HepG2 (cell line): ENCODE measurements at regions not wholly inside any gene's neighbourhood (a gene's known extent, or its start where the extent isn't known, plus 50 kb on each side); places are given as distances from the start of the nearest gene placed in this dataset.

ENCODE experiments used
- ATAC-seq: fragments of 200-7000 bp; cut with Tn5 transposase; 3 replicates; pipeline ENCODE4 v1.9.1; 2020; ENCODE audit warnings: mild to moderate bottlenecking, moderate library complexity
- BruUV-seq: library from RNA; stranded (reverse); fragments of 400-500 nt; replicated peaks from 2 replicates; lab custom pipeline; 2021; lab: Mats Ljungman, UMichigan
- CTCF ChIA-PET: fragments of 300-600 bp; formaldehyde crosslinking; extraction: SDS; loops from one replicate; lab custom pipeline; 2021; ENCODE audit warnings: low total read pairs, inconsistent platforms, low intra/inter-chr PET ratio; lab: Yijun Ruan, JAX
- POLR2A ChIA-PET: fragments of 350-600 bp; sonication (Branson Sonifier 250); formaldehyde crosslinking; loops from one replicate; lab custom pipeline; 2020; ENCODE audit warnings: antibody characterized with exemption, inconsistent platforms; lab: Yijun Ruan, JAX
- DNase-seq: peaks from one replicate; pipeline ENCODE4 v3.0.0-alpha.2; 2015; ENCODE audit warnings: low spot score
- FAIRE-seq: peaks from 3 replicates; lab custom pipeline; 2011; peaks lifted over from hg19 to GRCh38; lab: Jason Lieb, UNC
- H2AFZ ChIP-seq: one replicate; pipeline ENCODE4 v1.6.1; 2011; ENCODE audit warnings: low read length, inconsistent platforms
- H3K27ac ChIP-seq: fragments of 300-600 bp; 3 replicates; pipeline ENCODE4 v1.8.0; 2011; ENCODE audit warnings: mixed run types, mild to moderate bottlenecking, mixed read lengths, low read length, inconsistent platforms; ENCODE audit not compliant: insufficient read depth; ENCODE audit errors: extremely low read length
- H3K27me3 ChIP-seq, 2 experiments: fragments of 200-600 bp in 1 of 2; 2 replicates in 1 of 2; 3 replicates in 1 of 2; pipeline versions ENCODE4 v1.6.0 to v1.8.0; 2011; ENCODE audit warnings: low read length in 2 of 2, mild to moderate bottlenecking in 2 of 2, moderate library complexity in 2 of 2, inconsistent platforms in 1 of 2; ENCODE audit not compliant: insufficient read depth in 2 of 2, control insufficient read depth in 1 of 2
- H3K36me3 ChIP-seq, 2 experiments: fragments of 200-600 bp in 1 of 2; replicated peaks in 1 of 2; 2 replicates in 1 of 2; 3 replicates in 1 of 2; pipeline versions ENCODE4 v1.5.1 to v1.8.0; 2011; ENCODE audit warnings: low read length in 2 of 2, inconsistent platforms in 1 of 2; ENCODE audit not compliant: insufficient read depth in 2 of 2, control insufficient read depth in 1 of 2
- H3K4me1 ChIP-seq: 2 replicates; pipeline ENCODE4 v1.5.1; 2012; ENCODE audit warnings: low read length, inconsistent platforms; ENCODE audit not compliant: insufficient read depth
- H3K4me2 ChIP-seq: 2 replicates; pipeline ENCODE4 v1.6.0; 2011; ENCODE audit warnings: low read depth, low read length, inconsistent platforms
- H3K4me3 ChIP-seq, 3 experiments: fragments of 200-600 bp in 1 of 3; sonication (generic), shearing (Covaris generic) in 1 of 3; replicated peaks in 1 of 3; 2 replicates each; pipeline ENCODE4 v1.5.1; 2011 to 2016; ENCODE audit warnings: low read length in 3 of 3, inconsistent platforms in 2 of 3, low read depth in 2 of 3, mild to moderate bottlenecking in 2 of 3, control low read depth in 1 of 3, mixed read lengths in 1 of 3; ENCODE audit not compliant: insufficient read depth in 1 of 3
- H3K79me2 ChIP-seq: one replicate; pipeline ENCODE4 v1.6.1; 2011; ENCODE audit warnings: low read length, inconsistent platforms; ENCODE audit not compliant: insufficient read depth
- H3K9ac ChIP-seq: 2 replicates; pipeline ENCODE4 v1.6.0; 2011; ENCODE audit warnings: mild to moderate bottlenecking, low read depth, low read length, inconsistent platforms; ENCODE audit not compliant: insufficient read depth
- H3K9me3 ChIP-seq: 2 replicates; pipeline ENCODE4 v1.5.1; 2012; ENCODE audit warnings: mild to moderate bottlenecking, low read length
- H4K20me1 ChIP-seq: 2 replicates; pipeline ENCODE4 v1.6.0; 2011; ENCODE audit warnings: inconsistent platforms, mild to moderate bottlenecking, low read length, moderate library complexity; ENCODE audit not compliant: insufficient read depth
- GATA4 ChIP-seq: sonication (generic); IDR thresholded peaks from 2 replicates; pipeline ENCODE4 v1.6.1; 2016; ENCODE audit warnings: antibody characterized with exemption, low read depth, borderline replicate concordance
- IKZF5 ChIP-seq: IDR thresholded peaks from 2 replicates; pipeline ENCODE4 v1.6.1; 2018; ENCODE audit warnings: missing genetic modification reagents, mild to moderate bottlenecking, missing compliant biosample characterization
- IRF9 ChIP-seq: sonication (generic); formaldehyde crosslinking; IDR thresholded peaks from 2 replicates; pipeline ENCODE4 v1.8.0; 2022; ENCODE audit warnings: missing genetic modification reagents, mild to moderate bottlenecking, borderline replicate concordance
- NFIB ChIP-seq: sonication (generic); formaldehyde crosslinking; IDR thresholded peaks from 2 replicates; pipeline ENCODE4 v1.9.0; 2021; ENCODE audit warnings: missing genetic modification reagents, mild to moderate bottlenecking, borderline replicate concordance
- ZBTB3 ChIP-seq: sonication (generic); formaldehyde crosslinking; IDR thresholded peaks from 2 replicates; pipeline ENCODE4 v1.4.0; 2020; ENCODE audit warnings: low read depth, mild to moderate bottlenecking, moderate library complexity, missing genetic modification reagents, borderline replicate concordance
- ZEB1 ChIP-seq: IDR thresholded peaks from 2 replicates; pipeline ENCODE4 v1.6.1; 2012; ENCODE audit warnings: mild to moderate bottlenecking, low read depth, inconsistent platforms; ENCODE audit not compliant: insufficient replicate concordance
- ZFP41 ChIP-seq: sonication (generic); formaldehyde crosslinking; IDR thresholded peaks from 2 replicates; pipeline ENCODE4 v1.4.0; 2020; ENCODE audit warnings: mild to moderate bottlenecking, missing genetic modification reagents, borderline replicate concordance
- ZNF337 ChIP-seq: sonication (generic); formaldehyde crosslinking; IDR thresholded peaks from 2 replicates; pipeline ENCODE4 v1.5.1; 2020; ENCODE audit warnings: missing genetic modification reagents, low read depth, mild to moderate bottlenecking, borderline replicate concordance
- ZNF605 ChIP-seq: sonication (generic); formaldehyde crosslinking; IDR thresholded peaks from 2 replicates; pipeline ENCODE4 v1.8.0; 2022; ENCODE audit warnings: mild to moderate bottlenecking, missing genetic modification reagents
- ZSCAN31 ChIP-seq: sonication (generic); formaldehyde crosslinking; IDR thresholded peaks from 2 replicates; pipeline ENCODE4 v1.5.0; 2020; ENCODE audit warnings: low read depth, mild to moderate bottlenecking, missing genetic modification reagents
- WGBS: methylation state at CpG from one replicate; pipeline ENCODE4 v1.1.6; 2017; ENCODE audit warnings: low lambda C conversion rate; 5-methylcytosine and 5-hydroxymethylcytosine counted together
- in situ Hi-C: cut with HindIII; loops from 2 replicates; pipeline ENCODE4 v1.10.0; 2017; ENCODE audit warnings: low pct_unique_long_range_greater_than_20kb; ENCODE audit not compliant: extremely low pct_ligation_motif_present
- intact Hi-C: fragments of 100-400 bp; cut with micrococcal nuclease; formaldehyde crosslinking; loops from one replicate; pipeline ENCODE4 v1.10.0; 2022; ENCODE audit not compliant: unreplicated experiment

GRCh38 chr3:18237251-18238005 is 187.7 kb downstream of the SATB1 start:
- no peak for FAIRE-seq
- ATAC-seq = no peak
- in situ Hi-C loops = no loop called here

GRCh38 chr3:18236726-18237125 is 188.4 kb downstream of the SATB1 start:
- ChIA-PET CTCF (no interaction called here), POLR2A (no interaction called here)
- 27% methylated on average over 2 of the region's 2 CpGs for WGBS
- Histone ChIP-seq H3K9ac (no peak overlapping the region), H3K27ac (no peak overlapping the region), H3K79me2 (no peaks in the 10 kb centered on the region), H3K9me3 (no peaks in the 10 kb centered on the region), H3K4me2 (no peak overlapping the region), H4K20me1 (no peaks in the 10 kb centered on the region), H3K36me3 (no peaks in the 10 kb centered on the region), H2AFZ (no peak overlapping the region), H3K4me1 (no peaks in the 10 kb centered on the region), H3K4me3 (no peak overlapping the region), H3K27me3 (no peaks in the 10 kb centered on the region)
- in situ Hi-C loops = no loop called here
- no peak for DNase-seq
- no peak for ATAC-seq
- TF ChIP-seq NFIB (no peak), GATA4 (no peak), ZEB1 (no peak), ZFP41 (CRISPR knock-in tag) (no peak), ZNF605 (CRISPR knock-in tag) (no peak), IRF9 (no peak), ZNF337 (no peak)
- intact Hi-C loops = no loop called here
- no TSS peak for BruUV-seq
- no peak for FAIRE-seq

More at GRCh38 chr3:18237251-18238005, 187.7 kb downstream of the SATB1 start:
- Histone ChIP-seq H3K4me1 (no peaks in the 10 kb centered on the region), H3K36me3 (no peaks in the 10 kb centered on the region), H3K4me2 (no peak overlapping the region), H3K27me3 (no peaks in the 10 kb centered on the region), H4K20me1 (no peaks in the 10 kb centered on the region), H3K9me3 (no peaks in the 10 kb centered on the region), H3K4me3 (no peak overlapping the region), H2AFZ (no peak overlapping the region), H3K27ac (no peak overlapping the region), H3K79me2 (no peaks in the 10 kb centered on the region), H3K9ac (no peak overlapping the region)
- DNase-seq = no peak
- intact Hi-C loops = no loop called here
- POLR2A ChIA-PET = no interaction called here
- CTCF ChIA-PET = no interaction called here
- no peak for TF ChIP-seq ZSCAN31 (CRISPR knock-in tag)
- no peak for TF ChIP-seq IKZF5 (CRISPR knock-in tag)
- no peak for TF ChIP-seq ZBTB3 (CRISPR knock-in tag)
- 1% methylated on average over 5 of the region's 5 CpGs for WGBS
- no TSS peak for BruUV-seq
